Heart right ventricle (tissue), 16 donors: ENCODE measurements at regions not wholly inside any gene's neighbourhood (a gene's known extent, or its start where the extent isn't known, plus 50 kb on each side); places are given as distances from the start of the nearest gene placed in this dataset.

Experiments
- ATAC-seq, 8 donors: fragments of 200-7000 bp; cut with Tn5 transposase; one replicate each; pipeline ENCODE4 v1.9.1; 2020; ENCODE audit warnings: mild to moderate bottlenecking in 8 of 8, moderate library complexity in 8 of 8, moderate number of reproducible peaks in 1 of 8
- DNase-seq, 2 donors: peaks; one replicate each; pipeline ENCODE4 v3.0.0-alpha.2; 2020
- H3K27ac ChIP-seq, 10 donors: fragments of 200-600 bp; sonication (generic) in 2 of 10; one replicate each; pipeline versions ENCODE4 v1.5.0 to v1.8.0; 2020 to 2022; ENCODE audit warnings: mild to moderate bottlenecking in 3 of 10
- H3K27me3 ChIP-seq, 7 donors: fragments of 200-600 bp; one replicate each; pipeline ENCODE4 v1.8.0; 2021 to 2022; ENCODE audit warnings: mild to moderate bottlenecking in 2 of 7
- H3K36me3 ChIP-seq, 9 donors: fragments of 200-600 bp; sonication (generic) in 1 of 9; one replicate each; pipeline versions ENCODE4 v1.5.0 to v1.8.0; 2020 to 2022; ENCODE audit warnings: mild to moderate bottlenecking in 2 of 9
- H3K4me1 ChIP-seq, 9 donors: fragments of 200-600 bp; sonication (generic) in 1 of 9; one replicate each; pipeline versions ENCODE4 v1.5.0 to v1.8.0; 2020 to 2022; ENCODE audit warnings: mild to moderate bottlenecking in 4 of 9
- H3K4me3 ChIP-seq, 10 donors: fragments of 200-600 bp; sonication (generic) in 2 of 10; one replicate each; pipeline versions ENCODE4 v1.5.0 to v1.8.0; 2020 to 2022; ENCODE audit warnings: mild to moderate bottlenecking in 7 of 10, moderate library complexity in 2 of 10
- H3K9me3 ChIP-seq, 11 donors: fragments of 200-600 bp in 10 of 11; sonication (generic) in 2 of 11; one replicate each; pipeline versions ENCODE4 v1.5.0 to v1.8.0; 2013 to 2022; ENCODE audit warnings: mild to moderate bottlenecking in 2 of 11, control low read depth in 1 of 11, moderate library complexity in 1 of 11
- WGBS, 2 donors: extraction: QIAGEN DNeasy Blood & Tissue Kit; methylation state at CpG; one replicate each; pipeline ENCODE4 v1.1.7; 2013; ENCODE audit warnings: inconsistent platforms in 1 of 2; 5-methylcytosine and 5-hydroxymethylcytosine counted together
- intact Hi-C, 10 donors: fragments of 100-400 bp; cut with DNase I; formaldehyde crosslinking; loops; one replicate each; pipeline versions ENCODE4 v1.11.1 to v1.14.2; 2022
- TF ChIP-seq, protein P1 (sequence below), 9 donors: fragments of 200-600 bp; sonication (generic) in 2 of 9; IDR thresholded peaks; one replicate each; pipeline versions ENCODE4 v1.5.0 to v1.8.0; 2021 to 2022; ENCODE audit warnings: antibody characterized with exemption in 9 of 9, mild to moderate bottlenecking in 5 of 9, moderate library complexity in 1 of 9
- donor health status: Arrhythmogenic right ventricular cardiomyopathy.
- donor health status: ischemic (EF 13 %, LVEDD 7.1; RV severe dilation, severe dysfunction).
- donor health status: healthy with polysubstance abuse.
- donor health status: DM: no; HTN: yes; CAD: no.
- donor health status: DM: no; HTN: no; CAD: no.
- donor health status: ischemic (EF 25% LVEDD 6.9; RV normal size, moderate dysfunction).
- donor health status: ischemic (EF 25% LVEDD 5.7; RV mildly dilated, moderate dysfunction).
- donor health status: healthy.
- donor health status: DM: yes; HTN: yes; CAD: no.
- donor health status: Ischemic cardiomyopathy.
- donor health status: ischemic (EF 35%, LVEDD 5.7; RV mildly dilated, moderate dysfunction).
- donor health status: nonischemic (EF 11% LVEDD 7.7; RV severe dilation, severe dysfunction).
- donor health status: DM: yes; HTN: yes; CAD: no.
- donor health status: PGD.
- donor health status: ischemic (EF 29% LVEDD 5.4; RV normal size, mild dysfunction).
- donor health status: nonischemic (EF 23%, LVEDD 6.1; RV moderate dilation, normal function).

DNA sequence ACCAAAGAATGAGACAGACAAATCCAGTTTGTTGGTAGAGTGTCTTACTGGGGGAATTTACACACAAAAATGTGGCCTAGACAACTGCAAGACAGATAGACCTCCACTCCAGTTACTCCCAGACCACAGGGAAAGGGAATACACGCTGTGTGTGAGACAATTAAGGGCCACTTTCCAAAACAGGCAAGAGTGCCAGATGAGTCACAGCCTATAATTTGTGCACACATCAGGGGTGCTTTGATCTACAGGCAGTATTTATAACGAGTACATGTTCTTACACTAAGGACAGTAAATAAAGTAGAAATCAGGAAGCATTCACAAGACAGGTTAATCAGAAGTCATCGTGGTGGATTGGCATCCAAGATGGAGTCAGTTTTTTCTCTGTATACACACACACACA is 114.8 kb downstream of the ZNF622 start:
- WGBS, 2 donors: 46 to 56% methylated on average over 3 of the region's 3 CpGs

DNA sequence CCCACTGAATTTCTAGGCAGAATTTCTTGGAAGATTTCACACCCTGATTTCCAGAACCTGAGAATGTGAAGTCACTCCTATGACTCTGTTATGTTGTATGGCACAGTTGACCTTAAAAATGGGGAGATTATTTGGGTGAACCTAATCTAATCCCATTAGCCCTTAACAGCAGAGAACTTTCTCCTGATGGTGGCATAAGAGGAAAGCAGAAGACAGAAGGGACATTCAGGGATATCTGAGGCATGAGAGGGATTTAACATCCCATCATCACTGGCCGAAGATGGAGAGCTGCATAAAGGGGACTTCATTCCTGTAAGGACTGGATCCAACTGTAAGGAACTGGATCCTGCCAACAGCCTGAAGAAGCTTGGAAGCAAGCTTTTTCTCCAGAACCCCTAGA is 119.2 kb downstream of the ZNF622 start:
- 0 to 57% methylated on average over 1 of the region's 1 CpG for WGBS, 2 donors
- no peaks in the 10 kb centered on the region for H3K27me3 ChIP-seq
- H3K36me3 ChIP-seq: no peaks in the 10 kb centered on the region
- H3K27ac ChIP-seq: no peak overlapping the region
- peaks cover 0 to 6% (median 0%) of the 10 kb centered on the region in 11 donors for H3K9me3 ChIP-seq
- TF ChIP-seq, protein P1, sequence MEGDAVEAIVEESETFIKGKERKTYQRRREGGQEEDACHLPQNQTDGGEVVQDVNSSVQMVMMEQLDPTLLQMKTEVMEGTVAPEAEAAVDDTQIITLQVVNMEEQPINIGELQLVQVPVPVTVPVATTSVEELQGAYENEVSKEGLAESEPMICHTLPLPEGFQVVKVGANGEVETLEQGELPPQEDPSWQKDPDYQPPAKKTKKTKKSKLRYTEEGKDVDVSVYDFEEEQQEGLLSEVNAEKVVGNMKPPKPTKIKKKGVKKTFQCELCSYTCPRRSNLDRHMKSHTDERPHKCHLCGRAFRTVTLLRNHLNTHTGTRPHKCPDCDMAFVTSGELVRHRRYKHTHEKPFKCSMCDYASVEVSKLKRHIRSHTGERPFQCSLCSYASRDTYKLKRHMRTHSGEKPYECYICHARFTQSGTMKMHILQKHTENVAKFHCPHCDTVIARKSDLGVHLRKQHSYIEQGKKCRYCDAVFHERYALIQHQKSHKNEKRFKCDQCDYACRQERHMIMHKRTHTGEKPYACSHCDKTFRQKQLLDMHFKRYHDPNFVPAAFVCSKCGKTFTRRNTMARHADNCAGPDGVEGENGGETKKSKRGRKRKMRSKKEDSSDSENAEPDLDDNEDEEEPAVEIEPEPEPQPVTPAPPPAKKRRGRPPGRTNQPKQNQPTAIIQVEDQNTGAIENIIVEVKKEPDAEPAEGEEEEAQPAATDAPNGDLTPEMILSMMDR (IDR thresholded peaks at IDR 0.05): no peak
- ATAC-seq (no peak), DNase-seq (no peak)
- intact Hi-C loops: loop anchor here in 1 of 10 donors (10.0 kb wide), 1 partner anchor 318 kb away; no protein-coding TSS in a partner anchor
- H3K4me1 ChIP-seq: no peaks in the 10 kb centered on the region
- no peak overlapping the region for H3K4me3 ChIP-seq

More for the DNA sequence above, 114.8 kb downstream of the ZNF622 start:
- Histone ChIP-seq H3K4me1 (no peaks in the 10 kb centered on the region), H3K9me3 (peaks cover 0 to 12% (median 0%) of the 10 kb centered on the region in 11 donors), H3K4me3 (no peak overlapping the region), H3K27ac (no peak overlapping the region), H3K27me3 (no peaks in the 10 kb centered on the region), H3K36me3 (no peaks in the 10 kb centered on the region)
- DNase-seq: peak in 1 of 2 donors; percentile 9
- intact Hi-C loops: loop anchor here in 1 of 10 donors (10.0 kb wide), 1 partner anchor 104 kb away; no protein-coding TSS in a partner anchor
- TF ChIP-seq, protein P1 (IDR thresholded peaks at IDR 0.05): no peak
- peak in 6 of 8 donors; percentile 46 to 90 (median 70) for ATAC-seq

DNA sequence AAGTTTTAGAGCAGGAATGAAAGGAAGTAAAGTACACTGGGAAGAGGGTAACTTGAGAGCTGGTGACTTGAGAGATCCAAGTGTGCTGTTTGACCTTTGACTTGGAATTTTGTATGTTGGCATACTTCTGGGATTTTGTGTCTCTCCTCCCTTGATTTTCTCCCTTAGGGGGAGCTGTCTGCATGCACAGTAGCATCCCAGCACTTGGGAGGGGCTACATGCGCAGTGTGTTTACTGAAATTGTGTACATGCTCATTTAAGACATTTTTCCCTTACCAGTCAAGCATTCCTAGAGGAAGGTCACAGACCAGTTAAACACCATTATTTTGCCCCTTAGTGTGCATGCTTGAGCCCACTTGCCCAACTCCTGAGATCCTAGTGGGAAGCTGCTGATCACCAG is 120.1 kb downstream of the ZNF622 start:
- no peaks in the 10 kb centered on the region for H3K4me1 ChIP-seq
- intact Hi-C loops: loop anchor here in 1 of 10 donors (10.0 kb wide), 1 partner anchor 319 kb away; no protein-coding TSS in a partner anchor
- H3K9me3 ChIP-seq: peaks cover 0 to 6% (median 0%) of the 10 kb centered on the region in 11 donors
- no peak for ATAC-seq
- H3K27ac ChIP-seq: no peak overlapping the region
- 91 to 100% methylated on average over 1 of the region's 1 CpG for WGBS, 2 donors
- no peak overlapping the region for H3K4me3 ChIP-seq
- no peaks in the 10 kb centered on the region for H3K27me3 ChIP-seq
- no peaks in the 10 kb centered on the region for H3K36me3 ChIP-seq
- TF ChIP-seq, protein P1 (IDR thresholded peaks at IDR 0.05): peak in 2 of 9 donors; percentile 11 to 25
- DNase-seq: no peak

DNA sequence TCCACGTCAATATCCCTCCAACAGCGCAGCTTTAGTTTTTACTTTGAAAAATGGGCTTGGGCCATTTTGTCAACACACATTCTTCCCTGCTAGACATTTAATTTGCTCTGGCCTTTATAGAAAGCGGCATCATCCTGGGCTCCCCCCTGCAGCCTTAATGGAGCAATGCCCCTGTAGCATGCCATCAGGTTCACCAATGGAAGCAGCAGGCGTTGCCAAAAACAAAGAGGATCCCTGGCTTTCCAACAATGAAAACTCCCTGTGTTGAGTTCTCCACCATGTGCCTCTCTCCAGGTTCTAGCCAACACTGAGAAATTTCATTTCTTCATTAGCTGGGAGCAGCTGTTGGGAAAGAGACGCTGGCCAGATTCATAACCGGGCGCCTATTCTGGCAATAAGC is 139.5 kb downstream of the ZNF622 start:
- no peak for DNase-seq
- WGBS, 2 donors: 76 to 84% methylated on average over 7 of the region's 7 CpGs
- Histone ChIP-seq H3K36me3 (no peaks in the 10 kb centered on the region), H3K27me3 (no peaks in the 10 kb centered on the region), H3K27ac (no peak overlapping the region), H3K4me1 (no peaks in the 10 kb centered on the region), H3K4me3 (no peak overlapping the region), H3K9me3 (no peaks in the 10 kb centered on the region)
- intact Hi-C loops: no loop called here
- no peak for ATAC-seq
- TF ChIP-seq, protein P1 (IDR thresholded peaks at IDR 0.05): no peak
